ENCODE measurements at regions not wholly inside any gene's neighbourhood (a gene's known extent, or its start where the extent isn't known, plus 50 kb on each side); places are given as distances from the start of the nearest gene placed in this dataset.

DNA sequence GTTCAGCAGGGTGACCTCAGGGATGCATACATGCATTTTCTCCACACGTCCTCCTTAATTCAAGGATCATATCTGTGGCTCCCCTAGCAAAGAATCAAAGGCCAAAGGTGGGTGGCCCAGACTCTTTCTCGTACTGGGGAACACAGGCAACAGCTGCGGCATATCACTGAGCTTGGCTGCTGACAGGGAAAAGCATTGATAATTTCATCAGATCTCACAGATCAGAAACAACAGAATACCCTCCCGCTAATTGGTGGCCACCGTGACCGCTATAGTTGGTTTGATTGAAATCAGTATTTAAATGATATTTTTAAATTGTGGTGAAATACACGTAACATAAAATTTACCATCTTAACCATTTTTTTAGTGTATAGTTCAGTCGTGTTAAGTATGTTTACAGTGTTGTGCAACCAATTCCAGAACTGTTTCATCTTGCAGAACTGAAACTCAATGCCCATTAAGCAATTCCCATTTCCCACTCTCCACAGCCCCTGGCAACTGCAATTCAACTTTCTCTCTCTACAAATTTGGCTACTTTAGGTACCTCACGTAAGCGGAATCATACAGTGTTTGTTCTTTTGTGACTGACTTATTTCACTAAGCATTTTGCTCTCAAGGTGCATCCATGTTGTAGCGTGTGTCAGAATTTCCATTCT is 74.7 kb upstream of the TMEM170B start (continued):
- TF ChIP-seq, protein P1, sequence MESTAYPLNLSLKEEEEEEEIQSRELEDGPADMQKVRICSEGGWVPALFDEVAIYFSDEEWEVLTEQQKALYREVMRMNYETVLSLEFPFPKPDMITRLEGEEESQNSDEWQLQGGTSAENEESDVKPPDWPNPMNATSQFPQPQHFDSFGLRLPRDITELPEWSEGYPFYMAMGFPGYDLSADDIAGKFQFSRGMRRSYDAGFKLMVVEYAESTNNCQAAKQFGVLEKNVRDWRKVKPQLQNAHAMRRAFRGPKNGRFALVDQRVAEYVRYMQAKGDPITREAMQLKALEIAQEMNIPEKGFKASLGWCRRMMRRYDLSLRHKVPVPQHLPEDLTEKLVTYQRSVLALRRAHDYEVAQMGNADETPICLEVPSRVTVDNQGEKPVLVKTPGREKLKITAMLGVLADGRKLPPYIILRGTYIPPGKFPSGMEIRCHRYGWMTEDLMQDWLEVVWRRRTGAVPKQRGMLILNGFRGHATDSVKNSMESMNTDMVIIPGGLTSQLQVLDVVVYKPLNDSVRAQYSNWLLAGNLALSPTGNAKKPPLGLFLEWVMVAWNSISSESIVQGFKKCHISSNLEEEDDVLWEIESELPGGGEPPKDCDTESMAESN (CRISPR knock-in tag; conservative IDR thresholded peaks at IDR 0.05) = no peak
- TF ChIP-seq HDAC6 (IDR thresholded peaks at IDR 0.05; ENCODE audit: low read depth, low read length) (no peak), HNRNPLL (IDR thresholded peaks at IDR 0.05; ENCODE audit: low read depth, low read length, poor library complexity, severe bottlenecking) (no peak), ZNF180 (CRISPR knock-in tag; IDR thresholded peaks at IDR 0.05; ENCODE audit: borderline replicate concordance, low read depth) (no peak), ZSCAN25 (CRISPR knock-in tag; IDR thresholded peaks at IDR 0.05) (no peak), PAF1 (CRISPR knock-in tag; IDR thresholded peaks at IDR 0.05) (no peak), ZC3H4 (CRISPR knock-in tag; IDR thresholded peaks at IDR 0.05; ENCODE audit: borderline replicate concordance) (no peak), ZNF781 (CRISPR knock-in tag; IDR thresholded peaks at IDR 0.05; ENCODE audit: borderline replicate concordance, not compliant biosample characterization) (no peak), SRY (CRISPR knock-in tag; IDR thresholded peaks at IDR 0.05) (no peak), ZNF234 (CRISPR knock-in tag; conservative IDR thresholded peaks at IDR 0.05) (no peak), BORCS8-MEF2B (CRISPR knock-in tag; IDR thresholded peaks at IDR 0.05) (no peak), ZNF143 (CRISPR knock-in tag; IDR thresholded peaks at IDR 0.05) (no peak), TEAD2 (CRISPR knock-in tag; IDR thresholded peaks at IDR 0.05) (no peak), KDM6A (CRISPR knock-in tag; IDR thresholded peaks at IDR 0.05; ENCODE audit: low read depth) (no peak), EEA1 (CRISPR knock-in tag; IDR thresholded peaks at IDR 0.05; ENCODE audit: borderline replicate concordance) (no peak), TGIF2 (CRISPR knock-in tag; IDR thresholded peaks at IDR 0.05) (0 out of 2 replicates have a peak, but pooled peaks have one; percentile 10), TBP (CRISPR knock-in tag; IDR thresholded peaks at IDR 0.05) (no peak), ZNF549 (CRISPR knock-in tag; IDR thresholded peaks at IDR 0.05) (no peak)
- TF ChIP-seq, protein P2, sequence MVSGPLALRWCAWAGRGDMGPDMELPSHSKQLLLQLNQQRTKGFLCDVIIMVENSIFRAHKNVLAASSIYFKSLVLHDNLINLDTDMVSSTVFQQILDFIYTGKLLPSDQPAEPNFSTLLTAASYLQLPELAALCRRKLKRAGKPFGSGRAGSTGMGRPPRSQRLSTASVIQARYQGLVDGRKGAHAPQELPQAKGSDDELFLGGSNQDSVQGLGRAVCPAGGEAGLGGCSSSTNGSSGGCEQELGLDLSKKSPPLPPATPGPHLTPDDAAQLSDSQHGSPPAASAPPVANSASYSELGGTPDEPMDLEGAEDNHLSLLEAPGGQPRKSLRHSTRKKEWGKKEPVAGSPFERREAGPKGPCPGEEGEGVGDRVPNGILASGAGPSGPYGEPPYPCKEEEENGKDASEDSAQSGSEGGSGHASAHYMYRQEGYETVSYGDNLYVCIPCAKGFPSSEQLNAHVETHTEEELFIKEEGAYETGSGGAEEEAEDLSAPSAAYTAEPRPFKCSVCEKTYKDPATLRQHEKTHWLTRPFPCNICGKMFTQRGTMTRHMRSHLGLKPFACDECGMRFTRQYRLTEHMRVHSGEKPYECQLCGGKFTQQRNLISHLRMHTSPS (CRISPR knock-in tag; IDR thresholded peaks at IDR 0.05; ENCODE audit: low read depth) = no peak
- TF ChIP-seq, protein P3, sequence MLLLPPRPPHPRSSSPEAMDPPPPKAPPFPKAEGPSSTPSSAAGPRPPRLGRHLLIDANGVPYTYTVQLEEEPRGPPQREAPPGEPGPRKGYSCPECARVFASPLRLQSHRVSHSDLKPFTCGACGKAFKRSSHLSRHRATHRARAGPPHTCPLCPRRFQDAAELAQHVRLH (CRISPR knock-in tag; IDR thresholded peaks at IDR 0.05; ENCODE audit: borderline replicate concordance, low read depth) = no peak
- TF ChIP-seq, protein P4, sequence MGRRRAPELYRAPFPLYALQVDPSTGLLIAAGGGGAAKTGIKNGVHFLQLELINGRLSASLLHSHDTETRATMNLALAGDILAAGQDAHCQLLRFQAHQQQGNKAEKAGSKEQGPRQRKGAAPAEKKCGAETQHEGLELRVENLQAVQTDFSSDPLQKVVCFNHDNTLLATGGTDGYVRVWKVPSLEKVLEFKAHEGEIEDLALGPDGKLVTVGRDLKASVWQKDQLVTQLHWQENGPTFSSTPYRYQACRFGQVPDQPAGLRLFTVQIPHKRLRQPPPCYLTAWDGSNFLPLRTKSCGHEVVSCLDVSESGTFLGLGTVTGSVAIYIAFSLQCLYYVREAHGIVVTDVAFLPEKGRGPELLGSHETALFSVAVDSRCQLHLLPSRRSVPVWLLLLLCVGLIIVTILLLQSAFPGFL (CRISPR knock-in tag; IDR thresholded peaks at IDR 0.05) = no peak
- TF ChIP-seq, protein P5, sequence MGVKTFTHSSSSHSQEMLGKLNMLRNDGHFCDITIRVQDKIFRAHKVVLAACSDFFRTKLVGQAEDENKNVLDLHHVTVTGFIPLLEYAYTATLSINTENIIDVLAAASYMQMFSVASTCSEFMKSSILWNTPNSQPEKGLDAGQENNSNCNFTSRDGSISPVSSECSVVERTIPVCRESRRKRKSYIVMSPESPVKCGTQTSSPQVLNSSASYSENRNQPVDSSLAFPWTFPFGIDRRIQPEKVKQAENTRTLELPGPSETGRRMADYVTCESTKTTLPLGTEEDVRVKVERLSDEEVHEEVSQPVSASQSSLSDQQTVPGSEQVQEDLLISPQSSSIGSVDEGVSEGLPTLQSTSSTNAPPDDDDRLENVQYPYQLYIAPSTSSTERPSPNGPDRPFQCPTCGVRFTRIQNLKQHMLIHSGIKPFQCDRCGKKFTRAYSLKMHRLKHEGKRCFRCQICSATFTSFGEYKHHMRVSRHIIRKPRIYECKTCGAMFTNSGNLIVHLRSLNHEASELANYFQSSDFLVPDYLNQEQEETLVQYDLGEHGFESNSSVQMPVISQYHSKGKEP (CRISPR knock-in tag; IDR thresholded peaks at IDR 0.05) = no peak
- TF ChIP-seq, protein P6, sequence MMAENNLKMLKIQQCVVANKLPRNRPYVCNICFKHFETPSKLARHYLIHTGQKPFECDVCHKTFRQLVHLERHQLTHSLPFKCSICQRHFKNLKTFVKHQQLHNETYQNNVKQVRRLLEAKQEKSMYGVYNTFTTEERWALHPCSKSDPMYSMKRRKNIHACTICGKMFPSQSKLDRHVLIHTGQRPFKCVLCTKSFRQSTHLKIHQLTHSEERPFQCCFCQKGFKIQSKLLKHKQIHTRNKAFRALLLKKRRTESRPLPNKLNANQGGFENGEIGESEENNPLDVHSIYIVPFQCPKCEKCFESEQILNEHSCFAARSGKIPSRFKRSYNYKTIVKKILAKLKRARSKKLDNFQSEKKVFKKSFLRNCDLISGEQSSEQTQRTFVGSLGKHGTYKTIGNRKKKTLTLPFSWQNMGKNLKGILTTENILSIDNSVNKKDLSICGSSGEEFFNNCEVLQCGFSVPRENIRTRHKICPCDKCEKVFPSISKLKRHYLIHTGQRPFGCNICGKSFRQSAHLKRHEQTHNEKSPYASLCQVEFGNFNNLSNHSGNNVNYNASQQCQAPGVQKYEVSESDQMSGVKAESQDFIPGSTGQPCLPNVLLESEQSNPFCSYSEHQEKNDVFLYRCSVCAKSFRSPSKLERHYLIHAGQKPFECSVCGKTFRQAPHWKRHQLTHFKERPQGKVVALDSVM (CRISPR knock-in tag; IDR thresholded peaks at IDR 0.05) = no peak

Data from HepG2 (cell line).